Pancreas (tissue), 10 donors: ENCODE measurements at regions not wholly inside any gene's neighbourhood (a gene's known extent, or its start where the extent isn't known, plus 50 kb on each side); places are given as distances from the start of the nearest gene placed in this dataset.

Experiments
- ATAC-seq, 4 donors: fragments of 200-7000 bp; cut with Tn5 transposase; one replicate each; pipeline versions ENCODE4 v1.8.0 to v1.9.1; 2020; ENCODE audit warnings: mild to moderate bottlenecking in 4 of 4, moderate library complexity in 4 of 4
- DNase-seq, 6 donors: peaks; one replicate each; pipeline ENCODE4 v3.0.0-alpha.2; 2020
- FAIRE-seq: peaks from 2 replicates; lab custom pipeline; 2012; peaks lifted over from hg19 to GRCh38; lab: Jason Lieb, UNC
- H3K27ac ChIP-seq, 4 donors: fragments of 200-600 bp; sonication (generic); 1 replicate in 3 of 4; 2 replicates in 1 of 4; pipeline versions ENCODE4 v1.5.0 to v1.8.0; 2020
- H3K27me3 ChIP-seq, 4 donors: fragments of 200-600 bp; one replicate each; pipeline ENCODE4 v1.8.0; 2021
- H3K36me3 ChIP-seq, 3 donors: fragments of 200-600 bp; sonication (generic) in 1 of 3; one replicate each; pipeline versions ENCODE4 v1.5.0 to v1.8.0; 2020 to 2021
- H3K4me1 ChIP-seq, 3 donors: fragments of 200-600 bp; one replicate each; pipeline ENCODE4 v1.8.0; 2021
- H3K4me3 ChIP-seq, 4 donors: fragments of 200-600 bp; sonication (generic) in 2 of 4; one replicate each; pipeline versions ENCODE4 v1.5.0 to v1.8.0; 2020 to 2021
- H3K9me3 ChIP-seq, 4 donors: fragments of 200-600 bp; one replicate each; pipeline ENCODE4 v1.8.0; 2021
- CTCF ChIP-seq, 4 donors: fragments of 200-600 bp; sonication (generic) in 3 of 4; IDR thresholded peaks; one replicate each; pipeline versions ENCODE4 v1.5.0 to v1.8.0; 2021; ENCODE audit warnings: antibody characterized with exemption in 4 of 4
- WGBS, 2 donors: extraction: QIAGEN DNeasy Blood & Tissue Kit; methylation state at CpG; one replicate each; pipeline ENCODE4 v1.1.7; 2013; 5-methylcytosine and 5-hydroxymethylcytosine counted together
- intact Hi-C, 3 donors: fragments of 100-400 bp; cut with DNase I; formaldehyde crosslinking; loops; one replicate each; pipeline versions ENCODE4 v1.11.1 to v1.14.2; 2022
- donor health status: healthy with polysubstance abuse.
- donor health status: DM: no; HTN: no; CAD: no; lungs with moderate emphysema.
- donor health status: DM: no; HTN: no; CAD: no.
- donor health status: control.
- donor health status: control.
- donor health status: Bipolar disorder and iron deficiency.
- donor health status: DM: yes; HTN: yes; CAD: no.
- donor health status: DM: no; HTN: no; CAD: no.
- donor health status: DM: no; HTN: no; CAD: no.
- donor health status: DM: yes; HTN: yes; CAD: no.

DNA sequence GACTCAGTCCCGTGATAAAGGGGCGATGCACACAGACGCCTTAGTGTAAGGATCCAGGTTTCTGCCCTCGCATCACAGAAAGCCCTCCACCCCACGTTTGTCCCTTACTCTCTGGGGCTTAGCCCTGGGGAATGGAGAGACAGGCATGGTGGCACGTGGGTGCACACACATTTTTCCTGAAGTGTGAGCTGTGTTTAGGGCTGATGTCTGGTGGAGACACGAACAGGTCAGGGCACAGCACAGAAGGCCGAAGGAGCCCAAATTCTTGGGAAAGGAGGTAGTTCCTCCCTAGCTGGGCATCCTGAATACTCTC lies 84.3 kb upstream of the DHRSX start:
- no peak overlapping the region for H3K27ac ChIP-seq
- peaks cover 0 to 10% (median 1%) of the 10 kb centered on the region in 4 donors for H3K27me3 ChIP-seq
- no peak for TF ChIP-seq CTCF (IDR thresholded peaks at IDR 0.05)
- intact Hi-C loops: no loop called here
- WGBS, 2 donors: 49 to 55% methylated on average over 8 of the region's 8 CpGs
- no peaks in the 10 kb centered on the region for H3K36me3 ChIP-seq
- H3K4me1 ChIP-seq: peaks cover 0 to 3% (median 0%) of the 10 kb centered on the region in 3 donors
- no peak for ATAC-seq
- no peak for FAIRE-seq
- no peak for DNase-seq
- H3K9me3 ChIP-seq: no peaks in the 10 kb centered on the region
- no peak overlapping the region for H3K4me3 ChIP-seq

- Histone ChIP-seq H3K27me3 (peaks cover 0 to 10% (median 1%) of the 10 kb centered on the region in 4 donors), H3K4me1 (peaks cover 0 to 3% (median 0%) of the 10 kb centered on the region in 3 donors), H3K9me3 (no peaks in the 10 kb centered on the region), H3K4me3 (no peak overlapping the region), H3K27ac (no peak overlapping the region), H3K36me3 (no peaks in the 10 kb centered on the region)
- intact Hi-C loops: no loop called here
- FAIRE-seq (no peak), ATAC-seq (no peak), DNase-seq (peak in 1 of 6 donors; percentile 62)
- TF ChIP-seq CTCF (IDR thresholded peaks at IDR 0.05): no peak
- 3 to 8% methylated on average over 13 to 68 of the region's 73 CpGs for WGBS, 2 donors
Measured at GRCh38 chrX:2584251-2585157, 83.7 kb upstream of the DHRSX start.

DNA sequence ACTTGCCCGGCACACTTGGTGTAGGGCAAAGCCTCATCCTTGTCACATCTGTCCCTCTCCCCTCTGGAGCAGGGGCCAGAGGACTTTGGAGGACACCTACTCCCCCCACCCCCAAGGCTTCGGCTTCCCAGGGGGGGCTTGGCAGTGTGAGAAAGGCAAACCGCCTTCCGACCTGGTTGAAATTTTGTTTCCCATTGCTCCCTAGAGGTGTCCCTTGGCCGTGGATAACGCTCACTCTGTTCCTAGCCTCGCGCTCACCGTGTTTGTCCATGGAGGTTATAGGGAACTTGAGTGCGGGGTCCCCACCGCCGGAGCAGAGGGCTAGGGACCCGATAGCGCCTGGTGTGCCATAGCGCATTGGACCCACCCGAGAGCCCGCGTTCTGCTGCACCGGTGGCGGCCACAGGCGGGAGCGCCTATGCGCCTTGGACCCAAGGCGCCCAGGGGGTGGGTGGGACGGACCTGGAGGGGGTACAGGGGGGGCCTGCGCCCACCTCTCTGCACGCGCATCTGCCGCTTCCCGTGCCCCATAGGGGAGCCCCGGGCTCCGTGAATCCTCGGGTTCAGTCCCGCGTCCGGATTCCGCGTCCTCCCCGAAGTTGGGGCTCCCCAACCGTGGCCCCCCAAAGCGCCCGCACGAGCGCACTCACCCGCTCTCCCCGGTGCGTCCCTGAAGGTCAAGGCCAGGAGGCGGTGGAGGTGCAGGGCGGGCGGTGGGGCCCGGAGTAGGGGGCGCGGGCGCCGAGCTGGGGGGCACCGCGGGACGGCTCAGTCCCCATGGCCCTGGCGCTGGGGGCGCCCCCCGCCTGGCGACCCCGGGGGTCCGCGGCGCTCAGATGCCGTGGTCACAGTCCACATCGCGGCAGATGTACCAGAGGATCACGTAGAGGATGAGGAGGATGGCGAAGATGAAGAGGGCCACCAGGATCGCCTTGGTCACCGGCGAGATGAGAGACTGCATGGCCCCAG lies 82.7 kb upstream of the DHRSX start:
- intact Hi-C loops: no loop called here
- FAIRE-seq (no peak), ATAC-seq (no peak)

GRCh38 chrX:2582667-2583066 lies 81.9 kb upstream of the DHRSX start:
- intact Hi-C loops: no loop called here
- Histone ChIP-seq H3K36me3 (no peaks in the 10 kb centered on the region), H3K27ac (no peak overlapping the region), H3K27me3 (peaks cover 0 to 10% (median 1%) of the 10 kb centered on the region in 4 donors), H3K4me3 (no peak overlapping the region), H3K4me1 (peaks cover 0 to 3% (median 0%) of the 10 kb centered on the region in 3 donors), H3K9me3 (no peaks in the 10 kb centered on the region)
- no peak for ATAC-seq
- WGBS, 2 donors: 24 to 26% methylated on average over 8 of the region's 8 CpGs
- no peak for FAIRE-seq
- TF ChIP-seq CTCF (IDR thresholded peaks at IDR 0.05): no peak
- DNase-seq: no peak

More for the DNA sequence above, 82.7 kb upstream of the DHRSX start:
- H3K36me3 ChIP-seq: no peaks in the 10 kb centered on the region
- DNase-seq: peak in 1 of 6 donors; percentile 67
- H3K4me3 ChIP-seq: no peak overlapping the region
- 4 to 5% methylated on average over 47 to 74 of the region's 74 CpGs for WGBS, 2 donors
- H3K4me1 ChIP-seq: peaks cover 0 to 3% (median 0%) of the 10 kb centered on the region in 3 donors
- peaks cover 0 to 10% (median 1%) of the 10 kb centered on the region in 4 donors for H3K27me3 ChIP-seq
- no peak for TF ChIP-seq CTCF (IDR thresholded peaks at IDR 0.05)
- H3K9me3 ChIP-seq: no peaks in the 10 kb centered on the region
- no peak overlapping the region for H3K27ac ChIP-seq
